ENCODE measurements at regions not wholly inside any gene's neighbourhood (a gene's known extent, or its start where the extent isn't known, plus 50 kb on each side); places are given as distances from the start of the nearest gene placed in this dataset.

DNA sequence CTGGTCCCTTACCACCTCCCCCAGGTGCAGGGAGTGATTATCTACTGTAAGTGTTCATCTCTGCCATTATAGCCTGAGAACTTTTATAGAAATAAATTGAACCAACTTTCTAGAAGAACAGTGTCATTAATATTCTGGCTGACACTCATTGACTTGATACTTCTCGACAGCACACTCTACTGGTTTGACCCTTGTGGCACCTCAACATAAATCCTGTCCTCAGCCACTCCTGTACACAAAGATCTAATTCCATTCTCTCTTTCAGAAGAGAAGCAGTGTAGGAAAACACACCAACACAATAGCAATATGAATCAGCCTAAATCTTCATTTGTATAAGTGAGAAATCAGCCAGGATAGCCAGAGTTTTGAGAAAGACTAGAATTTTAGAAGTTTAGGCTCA lies 417.7 kb downstream of the TAF11L14 start:
- TF ChIP-seq, protein P1, sequence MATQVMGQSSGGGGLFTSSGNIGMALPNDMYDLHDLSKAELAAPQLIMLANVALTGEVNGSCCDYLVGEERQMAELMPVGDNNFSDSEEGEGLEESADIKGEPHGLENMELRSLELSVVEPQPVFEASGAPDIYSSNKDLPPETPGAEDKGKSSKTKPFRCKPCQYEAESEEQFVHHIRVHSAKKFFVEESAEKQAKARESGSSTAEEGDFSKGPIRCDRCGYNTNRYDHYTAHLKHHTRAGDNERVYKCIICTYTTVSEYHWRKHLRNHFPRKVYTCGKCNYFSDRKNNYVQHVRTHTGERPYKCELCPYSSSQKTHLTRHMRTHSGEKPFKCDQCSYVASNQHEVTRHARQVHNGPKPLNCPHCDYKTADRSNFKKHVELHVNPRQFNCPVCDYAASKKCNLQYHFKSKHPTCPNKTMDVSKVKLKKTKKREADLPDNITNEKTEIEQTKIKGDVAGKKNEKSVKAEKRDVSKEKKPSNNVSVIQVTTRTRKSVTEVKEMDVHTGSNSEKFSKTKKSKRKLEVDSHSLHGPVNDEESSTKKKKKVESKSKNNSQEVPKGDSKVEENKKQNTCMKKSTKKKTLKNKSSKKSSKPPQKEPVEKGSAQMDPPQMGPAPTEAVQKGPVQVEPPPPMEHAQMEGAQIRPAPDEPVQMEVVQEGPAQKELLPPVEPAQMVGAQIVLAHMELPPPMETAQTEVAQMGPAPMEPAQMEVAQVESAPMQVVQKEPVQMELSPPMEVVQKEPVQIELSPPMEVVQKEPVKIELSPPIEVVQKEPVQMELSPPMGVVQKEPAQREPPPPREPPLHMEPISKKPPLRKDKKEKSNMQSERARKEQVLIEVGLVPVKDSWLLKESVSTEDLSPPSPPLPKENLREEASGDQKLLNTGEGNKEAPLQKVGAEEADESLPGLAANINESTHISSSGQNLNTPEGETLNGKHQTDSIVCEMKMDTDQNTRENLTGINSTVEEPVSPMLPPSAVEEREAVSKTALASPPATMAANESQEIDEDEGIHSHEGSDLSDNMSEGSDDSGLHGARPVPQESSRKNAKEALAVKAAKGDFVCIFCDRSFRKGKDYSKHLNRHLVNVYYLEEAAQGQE (IDR thresholded peaks at IDR 0.05; ENCODE audit: insufficient replicate concordance, low read depth): no peak
- TF ChIP-seq, protein P2, sequence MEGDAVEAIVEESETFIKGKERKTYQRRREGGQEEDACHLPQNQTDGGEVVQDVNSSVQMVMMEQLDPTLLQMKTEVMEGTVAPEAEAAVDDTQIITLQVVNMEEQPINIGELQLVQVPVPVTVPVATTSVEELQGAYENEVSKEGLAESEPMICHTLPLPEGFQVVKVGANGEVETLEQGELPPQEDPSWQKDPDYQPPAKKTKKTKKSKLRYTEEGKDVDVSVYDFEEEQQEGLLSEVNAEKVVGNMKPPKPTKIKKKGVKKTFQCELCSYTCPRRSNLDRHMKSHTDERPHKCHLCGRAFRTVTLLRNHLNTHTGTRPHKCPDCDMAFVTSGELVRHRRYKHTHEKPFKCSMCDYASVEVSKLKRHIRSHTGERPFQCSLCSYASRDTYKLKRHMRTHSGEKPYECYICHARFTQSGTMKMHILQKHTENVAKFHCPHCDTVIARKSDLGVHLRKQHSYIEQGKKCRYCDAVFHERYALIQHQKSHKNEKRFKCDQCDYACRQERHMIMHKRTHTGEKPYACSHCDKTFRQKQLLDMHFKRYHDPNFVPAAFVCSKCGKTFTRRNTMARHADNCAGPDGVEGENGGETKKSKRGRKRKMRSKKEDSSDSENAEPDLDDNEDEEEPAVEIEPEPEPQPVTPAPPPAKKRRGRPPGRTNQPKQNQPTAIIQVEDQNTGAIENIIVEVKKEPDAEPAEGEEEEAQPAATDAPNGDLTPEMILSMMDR (IDR thresholded peaks at IDR 0.05; ENCODE audit: insufficient read depth, low read length): no peak
- TF ChIP-seq POLR2AphosphoS5 (IDR thresholded peaks at IDR 0.05; ENCODE audit: low read depth): no peak
- TF ChIP-seq SPI1 (IDR thresholded peaks at IDR 0.05; ENCODE audit: borderline replicate concordance, low read depth): no peak

Data from HL-60 (cell line).